Right lobe of liver (tissue), 6 donors: ENCODE measurements at regions not wholly inside any gene's neighbourhood (a gene's known extent, or its start where the extent isn't known, plus 50 kb on each side); places are given as distances from the start of the nearest gene placed in this dataset.

Experiments
- ATAC-seq, 4 donors: fragments of 200-7000 bp; cut with Tn5 transposase; one replicate each; pipeline ENCODE4 v1.9.1; 2020; ENCODE audit warnings: mild to moderate bottlenecking in 4 of 4, moderate library complexity in 4 of 4
- DNase-seq, 3 donors: peaks; one replicate each; pipeline ENCODE4 v3.0.0-alpha.2; 2020
- H3K27ac ChIP-seq, 3 donors: fragments of 200-600 bp; one replicate each; pipeline ENCODE4 v1.8.0; 2022
- H3K27me3 ChIP-seq, 2 donors: fragments of 200-600 bp; one replicate each; pipeline ENCODE4 v1.8.0; 2022
- H3K36me3 ChIP-seq, 4 donors: fragments of 200-600 bp; sonication (generic) in 1 of 4; one replicate each; pipeline versions ENCODE4 v1.5.1 to v1.8.0; 2017 to 2022; ENCODE audit warnings: control low read depth in 1 of 4
- H3K4me1 ChIP-seq, 4 donors: fragments of 200-600 bp; sonication (generic) in 1 of 4; one replicate each; pipeline versions ENCODE4 v1.5.1 to v1.8.0; 2017 to 2022; ENCODE audit warnings: control low read depth in 1 of 4
- H3K4me3 ChIP-seq, 3 donors: fragments of 200-600 bp; one replicate each; pipeline ENCODE4 v1.8.0; 2022
- H3K9me3 ChIP-seq, 4 donors: fragments of 200-600 bp; sonication (generic) in 1 of 4; one replicate each; pipeline versions ENCODE4 v1.5.1 to v1.8.0; 2017 to 2022; ENCODE audit warnings: control low read depth in 1 of 4
- CTCF ChIP-seq, 4 donors: fragments of 200-600 bp in 3 of 4; fragments of 450-650 bp in 1 of 4; IDR thresholded peaks; one replicate each; pipeline versions ENCODE4 v1.5.1 to v1.8.0; 2016 to 2022; ENCODE audit warnings: antibody characterized with exemption in 4 of 4, mild to moderate bottlenecking in 2 of 4
- POLR2A ChIP-seq: fragments of 450-650 bp; IDR thresholded peaks from one replicate; pipeline ENCODE4 v1.6.1; 2017; ENCODE audit warnings: antibody characterized with exemption, mild to moderate bottlenecking
- WGBS: methylation state at CpG from one replicate; pipeline ENCODE4 v1.1.6; 2018; ENCODE audit warnings: low coverage, low lambda C conversion rate; ENCODE audit not compliant: insufficient coverage; ENCODE audit errors: missing lambda C conversion rate; 5-methylcytosine and 5-hydroxymethylcytosine counted together
- intact Hi-C, 2 donors: fragments of 100-400 bp; cut with DNase I; formaldehyde crosslinking; loops; one replicate each; pipeline versions ENCODE4 v1.11.2 to v1.14.1; 2022
- donor health status: DM: no; HTN: yes; CAD: no.
- donor health status: DM: no; HTN: no; CAD: no.
- donor health status: DM: no; HTN: no; CAD: no.
- donor health status: DM: no; HTN: yes; CAD: no.
- donor health status: DM: no; HTN: yes; CAD: no.

- Histone ChIP-seq H3K4me3 (no peak overlapping the region), H3K27ac (no peak overlapping the region), H3K9me3 (no peaks in the 10 kb centered on the region), H3K36me3 (no peaks in the 10 kb centered on the region), H3K27me3 (no peaks in the 10 kb centered on the region), H3K4me1 (no peaks in the 10 kb centered on the region)
- TF ChIP-seq POLR2A, result no peak
- TF ChIP-seq CTCF (IDR thresholded peaks at IDR 0.05), result no peak
- intact Hi-C loops, result loop anchor here in 1 of 2 donors (10.0 kb wide), 1 partner anchor 243 kb away; no protein-coding TSS in a partner anchor
- ATAC-seq (peak in 1 of 4 donors; percentile 34), DNase-seq (no peak)
- 13% methylated on average over 3 of the region's 3 CpGs for WGBS
Measured at GRCh38 chrX:40871385-40872082, 136.2 kb upstream of the MED14 start.

- no peaks in the 10 kb centered on the region for H3K36me3 ChIP-seq
- WGBS, result 92% methylated on average over 1 of the region's 1 CpG
- TF ChIP-seq CTCF (IDR thresholded peaks at IDR 0.05) (no peak), POLR2A (no peak)
- H3K4me1 ChIP-seq, result no peaks in the 10 kb centered on the region
- H3K4me3 ChIP-seq, result no peak overlapping the region
- H3K9me3 ChIP-seq, result no peaks in the 10 kb centered on the region
- H3K27me3 ChIP-seq, result no peaks in the 10 kb centered on the region
- H3K27ac ChIP-seq, result no peak overlapping the region
- ATAC-seq (no peak), DNase-seq (no peak)
- intact Hi-C loops, result loop anchor here in 1 of 2 donors (10.0 kb wide), 1 partner anchor 242 kb away; no protein-coding TSS in a partner anchor
Measured at GRCh38 chrX:40872351-40872750, 137.0 kb upstream of the MED14 start.

GRCh38 chrX:40875476-40875875 lies 140.1 kb upstream of the MED14 start:
- Histone ChIP-seq H3K4me3 (no peak overlapping the region), H3K27me3 (no peaks in the 10 kb centered on the region), H3K9me3 (no peaks in the 10 kb centered on the region), H3K36me3 (no peaks in the 10 kb centered on the region), H3K4me1 (no peaks in the 10 kb centered on the region), H3K27ac (no peak overlapping the region)
- DNase-seq, result no peak
- ATAC-seq, result no peak
- no peak for TF ChIP-seq CTCF (IDR thresholded peaks at IDR 0.05)
- TF ChIP-seq POLR2A, result no peak
- whole genome bisulfite sequencing, result 43% methylated on average over 3 of the region's 3 CpGs
- intact Hi-C loops, result loop anchor here in 1 of 2 donors (10.0 kb wide), 1 partner anchor 239 kb away; no protein-coding TSS in a partner anchor

- ATAC-seq, result peak; percentile 52 to 72 (median 62)
- no peaks in the 10 kb centered on the region for H3K4me1 ChIP-seq
- 18% methylated on average over 4 of the region's 4 CpGs for WGBS
- DNase-seq, result no peak
- H3K4me3 ChIP-seq, result peak overlapping the region in 1 of 3 donors; percentile 4
- H3K9me3 ChIP-seq, result no peaks in the 10 kb centered on the region
- H3K27me3 ChIP-seq, result no peaks in the 10 kb centered on the region
- TF ChIP-seq CTCF (IDR thresholded peaks at IDR 0.05) (peak; percentile 57 to 62 (median 62)), POLR2A (no peak)
- no peak overlapping the region for H3K27ac ChIP-seq
- H3K36me3 ChIP-seq, result no peaks in the 10 kb centered on the region
- intact Hi-C loops, result loop anchor here in 1 of 2 donors (10.0 kb wide), 1 partner anchor 237 kb away; no protein-coding TSS in a partner anchor
Measured at GRCh38 chrX:40877887-40878286, 142.5 kb upstream of the MED14 start.
